A172 (cell line): ENCODE measurements at regions not wholly inside any gene's neighbourhood (a gene's known extent, or its start where the extent isn't known, plus 50 kb on each side); places are given as distances from the start of the nearest gene placed in this dataset.
"Not testable (repeated sequence)": the region's sequence is repeated elsewhere in the genome, so short reads cannot be mapped to it uniquely, and the experiment has no call there.

Source experiments
- DNase-seq: peaks from one replicate; pipeline ENCODE4 v3.0.0-alpha.2; 2015; ENCODE audit warnings: low spot score

DNA sequence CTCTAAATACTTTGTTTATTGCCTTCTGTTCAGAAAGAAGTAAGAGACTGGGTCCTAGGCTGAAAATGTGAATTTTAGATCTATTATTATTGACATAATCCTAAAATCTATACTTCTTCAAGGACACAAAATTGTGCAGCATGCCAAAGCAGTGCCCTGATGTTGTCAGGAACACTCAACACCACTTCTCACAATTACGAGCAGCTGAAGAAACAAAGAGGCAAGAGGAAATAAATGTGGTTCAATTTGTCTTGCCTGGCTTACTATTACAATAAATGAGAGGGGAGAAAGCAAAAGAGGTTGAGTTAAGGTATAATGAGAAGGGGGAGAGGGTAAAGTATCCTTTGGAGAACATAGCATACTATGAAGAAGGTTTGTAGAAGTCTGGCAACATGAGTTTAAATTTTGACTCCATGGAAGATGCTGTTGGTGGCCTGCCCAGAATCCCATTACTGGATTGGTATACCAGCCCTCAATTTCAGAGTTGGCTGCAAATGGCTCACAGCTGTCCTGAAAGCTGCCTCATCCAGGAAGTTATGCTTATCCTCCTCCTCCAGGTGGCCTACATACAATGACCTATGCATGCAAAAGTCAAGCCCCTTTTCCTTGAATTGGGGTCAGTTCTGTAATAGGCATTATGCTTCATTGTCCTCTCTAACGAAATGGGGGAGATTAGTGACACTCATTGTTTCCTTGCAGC, 274.6 kb upstream of the SMIM30 start:
- no peak for DNase-seq

DNA sequence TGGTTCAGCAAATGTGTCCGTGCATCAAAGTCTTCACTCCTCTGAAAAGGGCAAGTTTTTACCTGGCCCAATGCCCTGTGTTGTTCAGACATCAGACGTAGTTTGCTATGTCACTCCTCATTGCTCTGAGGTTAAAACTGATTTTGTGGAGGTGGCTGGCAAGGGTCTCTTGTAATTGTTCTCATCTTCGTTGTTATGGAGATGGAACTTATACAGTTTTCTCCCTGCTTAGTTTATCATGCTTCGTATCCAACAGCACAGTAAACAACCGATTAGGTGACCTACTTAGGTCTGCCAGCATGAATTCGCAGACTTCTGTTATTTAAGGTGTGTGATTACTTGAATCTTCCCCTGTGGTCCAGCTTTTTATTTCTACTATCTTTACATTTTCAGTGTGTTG, 274.1 kb upstream of the SMIM30 start:
- DNase-seq = no peak

DNA sequence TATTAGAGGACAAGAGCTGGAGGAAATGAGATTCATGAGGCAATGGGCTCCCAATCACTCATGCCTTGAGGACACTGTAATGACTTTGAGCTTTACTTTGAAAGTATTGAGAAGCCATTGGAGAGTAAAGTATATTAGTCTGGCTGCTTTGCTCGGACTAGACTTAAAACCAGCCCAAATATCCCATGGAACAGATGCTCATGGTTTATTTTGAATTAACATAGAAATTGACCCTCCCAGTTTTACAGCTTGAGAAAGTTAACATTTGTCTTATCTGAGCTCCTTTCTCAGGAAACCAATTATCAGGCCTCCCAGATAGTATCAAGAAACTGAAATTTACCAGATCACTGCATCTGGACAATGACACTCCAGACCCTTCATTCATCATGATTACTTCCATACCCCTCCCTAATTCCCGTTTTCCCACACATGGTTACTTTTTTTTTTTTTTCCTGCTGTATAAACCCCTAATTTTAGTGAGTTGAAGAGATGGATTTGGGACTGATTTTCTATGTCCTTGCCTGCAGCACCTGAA, 270.8 kb upstream of the SMIM30 start:
- DNase-seq = no peak

DNA sequence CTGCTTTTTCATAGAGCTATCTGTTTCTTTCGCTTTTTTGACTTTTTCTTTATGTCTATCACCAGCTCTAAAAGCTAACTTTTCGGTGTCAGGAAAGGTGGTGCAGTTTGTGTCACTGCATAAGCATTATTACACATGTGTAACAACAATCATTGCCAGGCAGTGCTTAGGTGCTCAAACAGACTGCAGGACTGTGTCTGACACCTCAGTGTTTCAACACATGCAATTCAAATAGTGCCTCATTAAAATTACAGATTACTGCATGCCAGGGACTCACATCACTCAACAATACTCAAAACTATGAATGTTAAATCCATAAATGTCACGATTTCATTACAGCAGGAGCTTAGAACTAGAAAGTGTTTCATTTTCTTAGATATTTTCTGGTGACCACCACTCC, 265.3 kb upstream of the SMIM30 start:
- no peak for DNase-seq

DNA sequence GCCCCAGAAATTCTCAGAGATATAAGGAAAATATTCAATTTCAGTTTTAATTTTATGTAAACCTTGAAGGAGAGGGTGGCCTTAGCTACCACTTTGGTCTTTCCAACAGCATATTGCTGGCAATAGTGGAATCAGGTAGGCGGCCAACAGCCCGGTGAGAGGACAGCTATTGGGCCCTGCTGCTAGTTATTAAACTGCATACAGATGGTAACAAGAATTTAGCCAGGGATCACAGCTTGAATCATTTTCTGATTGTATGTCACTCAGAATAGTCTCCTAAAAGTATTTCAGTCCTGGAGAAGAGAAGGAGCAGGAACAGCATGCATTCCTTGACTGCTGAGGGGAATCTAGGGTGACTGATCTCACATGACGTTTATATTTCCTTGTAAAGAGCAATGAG, 261.4 kb upstream of the SMIM30 start:
- no peak for DNase-seq

DNA sequence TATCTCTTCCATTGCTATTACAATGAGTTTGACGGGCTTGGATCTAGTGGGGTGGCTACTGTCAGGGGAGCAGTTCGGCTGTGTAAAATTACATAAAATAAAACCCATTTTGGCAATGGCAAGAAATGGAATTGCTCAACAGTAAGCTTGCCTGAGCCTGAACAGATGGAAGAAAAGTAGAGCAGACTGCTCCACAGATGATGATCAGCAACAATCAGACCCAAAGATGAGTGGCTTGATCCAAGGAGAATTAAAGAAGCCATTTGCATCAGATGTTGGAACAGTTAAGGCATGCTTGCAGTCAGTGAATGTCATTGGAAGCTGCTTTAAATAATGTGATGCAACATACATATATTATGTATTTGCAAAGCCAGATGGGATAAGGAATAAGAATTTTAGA, 256.6 kb upstream of the SMIM30 start:
- DNase-seq = no peak

DNA sequence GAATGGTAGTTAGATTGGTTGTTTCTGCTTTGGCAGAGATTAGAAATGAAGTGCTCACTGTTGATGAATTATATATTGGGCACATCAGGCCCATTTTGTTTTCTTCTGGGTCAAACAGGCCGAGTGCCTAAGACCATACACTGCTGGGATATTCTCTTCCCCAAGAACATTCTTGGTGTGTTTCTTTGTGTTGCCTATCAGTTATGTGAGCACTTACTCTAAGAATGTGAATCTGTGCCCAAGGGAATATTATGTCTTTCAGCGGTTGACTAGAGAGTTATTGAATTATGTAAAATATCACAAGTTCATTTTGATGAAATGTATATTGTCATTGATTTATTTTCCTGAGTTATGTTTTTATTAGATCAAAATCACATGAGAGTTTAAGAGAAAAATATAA, 255.5 kb upstream of the SMIM30 start:
- no peak for DNase-seq

DNA sequence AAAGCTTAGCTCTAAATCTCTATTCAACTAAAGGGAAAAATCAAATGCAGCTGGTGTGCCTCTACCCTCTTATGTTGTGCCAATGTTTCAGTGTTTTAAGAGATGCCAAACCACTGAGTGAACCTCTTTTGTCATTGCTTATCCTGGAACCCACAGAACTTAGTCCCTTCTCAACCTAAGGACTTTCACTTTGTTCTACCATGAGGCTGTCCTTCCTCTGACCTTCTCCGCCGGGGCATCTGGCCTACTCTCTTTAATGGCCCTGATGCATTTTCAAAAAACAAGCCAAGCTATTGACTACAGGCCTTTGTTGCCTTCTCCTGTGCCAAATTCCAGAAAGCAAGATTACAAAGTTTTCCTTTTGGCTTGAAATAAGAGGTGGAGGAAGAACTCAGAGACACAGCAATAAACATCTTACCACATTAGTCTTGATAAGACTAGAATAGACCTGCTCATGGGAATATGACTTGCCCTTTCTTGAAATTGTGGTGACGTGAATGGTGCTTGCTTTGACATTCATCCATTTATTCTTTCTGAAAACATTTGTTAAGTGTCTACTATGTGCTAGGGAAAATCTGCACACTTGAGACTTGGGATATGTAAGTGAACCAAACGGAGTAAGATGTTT, 253.2 kb upstream of the SMIM30 start:
- no peak for DNase-seq

DNA sequence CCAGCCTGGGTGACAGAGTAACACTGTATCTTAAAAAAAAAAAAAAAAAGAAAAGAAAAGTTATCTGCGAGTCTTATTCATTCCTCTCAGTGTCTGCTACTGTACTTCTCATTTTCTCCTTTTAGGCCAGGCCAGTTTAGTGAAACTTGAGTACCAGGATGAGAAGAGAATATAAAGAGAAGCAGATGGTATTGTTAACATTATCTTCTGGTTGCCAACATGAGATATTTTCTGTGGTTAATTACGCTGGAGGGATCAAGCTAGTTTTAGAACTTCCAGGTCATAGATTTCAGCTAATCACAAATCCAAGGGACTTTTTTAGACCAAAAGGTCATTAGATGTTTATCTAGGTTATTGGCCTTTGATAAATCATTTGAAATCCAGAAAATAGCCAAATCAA, 252.6 kb upstream of the SMIM30 start:
- DNase-seq = no peak

DNA sequence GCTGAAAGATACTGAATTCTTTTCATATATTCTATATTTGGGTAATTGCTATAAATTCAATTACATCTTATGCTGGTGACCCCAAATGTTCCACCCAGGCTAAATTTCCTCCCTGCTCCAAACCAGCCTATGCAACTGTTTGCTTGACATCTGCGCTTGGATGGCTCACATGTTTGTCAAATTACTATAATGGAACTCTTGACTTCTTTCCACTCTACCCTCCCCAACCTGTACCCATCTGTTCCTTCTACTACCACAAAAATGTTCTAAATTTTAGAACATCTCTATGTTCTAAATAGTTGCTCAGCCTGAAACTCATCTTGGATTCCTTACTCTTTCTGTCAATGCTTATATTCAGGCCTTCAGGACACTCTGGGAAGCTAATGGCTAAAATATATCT, 249.9 kb upstream of the SMIM30 start:
- no peak for DNase-seq

DNA sequence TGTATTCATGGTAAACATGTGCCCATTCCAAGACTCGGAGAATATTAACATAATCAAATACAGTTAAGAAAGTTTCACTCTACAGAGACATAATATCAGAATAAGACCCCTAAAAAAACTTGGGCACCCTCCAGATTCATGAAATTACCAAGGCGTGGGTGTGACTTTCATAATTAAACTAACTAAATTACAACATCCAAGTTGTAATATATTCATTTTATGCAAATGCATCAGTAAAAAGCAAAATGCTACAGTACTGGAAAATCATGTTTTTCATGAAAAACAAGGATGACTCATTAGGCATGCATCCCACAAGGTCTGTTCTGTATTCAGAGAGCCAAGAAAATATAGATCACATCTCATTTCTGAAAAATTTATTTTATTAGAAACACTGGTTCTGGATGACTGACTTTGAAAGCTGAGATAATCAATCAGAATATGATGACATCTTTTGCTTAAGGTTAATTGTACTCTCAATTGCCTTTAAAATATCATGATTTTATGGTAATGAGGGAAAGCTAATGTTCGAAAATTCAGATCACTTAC, 248.8 kb upstream of the SMIM30 start:
- no peak for DNase-seq

DNA sequence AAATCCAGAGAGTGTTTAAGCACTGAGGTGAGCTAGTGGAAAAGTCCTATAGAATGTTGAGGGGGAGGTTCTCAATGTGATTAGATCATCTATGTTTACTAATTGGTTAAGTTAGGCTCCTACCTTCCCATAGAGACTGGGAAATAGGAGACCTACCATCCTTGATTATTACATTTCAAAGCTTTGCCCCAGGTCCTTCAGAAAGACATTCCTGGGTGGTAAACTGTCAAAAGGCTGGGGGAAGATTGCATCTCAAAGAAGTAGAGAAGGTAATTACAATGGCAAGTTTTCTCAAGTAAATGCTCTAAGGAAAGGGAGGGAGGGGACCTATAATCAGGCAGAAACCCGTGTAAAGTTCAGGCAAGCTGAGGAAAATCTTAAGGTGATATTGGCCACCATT, 247.8 kb upstream of the SMIM30 start:
- no peak for DNase-seq

DNA sequence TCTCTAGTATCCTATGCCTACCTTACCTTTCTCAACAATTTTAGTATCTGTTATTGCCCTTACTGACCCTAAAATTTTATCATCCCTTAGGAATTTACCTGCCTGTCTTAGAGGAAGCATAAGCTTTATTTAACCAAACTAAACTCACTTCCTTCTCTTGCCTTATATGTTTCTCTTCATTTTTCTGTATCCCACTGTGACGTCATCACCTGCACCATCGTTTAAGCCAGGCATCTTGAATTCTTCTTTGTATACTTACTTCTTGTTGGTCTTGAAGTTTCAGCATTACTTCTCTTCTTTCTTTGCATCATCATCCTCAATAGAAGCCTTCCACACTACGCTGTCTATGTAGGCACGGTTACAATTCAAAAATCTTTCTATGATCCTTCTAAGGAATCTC, 231.0 kb upstream of the SMIM30 start:
- no peak for DNase-seq

DNA sequence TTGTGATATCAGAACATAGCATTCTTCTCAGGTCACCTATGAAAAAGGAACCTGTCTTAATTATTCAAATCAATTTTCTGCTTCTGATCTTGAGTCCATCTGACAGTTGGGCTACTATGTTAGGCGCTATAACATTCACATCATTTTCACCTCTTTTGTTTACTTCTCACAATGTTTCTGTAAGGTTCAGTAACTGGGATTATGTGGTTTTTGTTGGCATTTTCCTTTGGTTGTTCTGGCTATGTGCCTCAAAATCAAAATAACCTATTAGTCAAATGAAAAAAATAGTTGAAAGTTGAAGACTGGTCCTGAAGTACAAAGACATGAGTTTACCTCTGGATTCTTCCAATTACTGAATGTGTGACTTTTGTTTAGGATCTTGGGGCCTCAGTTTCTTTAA, 221.3 kb upstream of the SMIM30 start:
- no peak for DNase-seq

DNA sequence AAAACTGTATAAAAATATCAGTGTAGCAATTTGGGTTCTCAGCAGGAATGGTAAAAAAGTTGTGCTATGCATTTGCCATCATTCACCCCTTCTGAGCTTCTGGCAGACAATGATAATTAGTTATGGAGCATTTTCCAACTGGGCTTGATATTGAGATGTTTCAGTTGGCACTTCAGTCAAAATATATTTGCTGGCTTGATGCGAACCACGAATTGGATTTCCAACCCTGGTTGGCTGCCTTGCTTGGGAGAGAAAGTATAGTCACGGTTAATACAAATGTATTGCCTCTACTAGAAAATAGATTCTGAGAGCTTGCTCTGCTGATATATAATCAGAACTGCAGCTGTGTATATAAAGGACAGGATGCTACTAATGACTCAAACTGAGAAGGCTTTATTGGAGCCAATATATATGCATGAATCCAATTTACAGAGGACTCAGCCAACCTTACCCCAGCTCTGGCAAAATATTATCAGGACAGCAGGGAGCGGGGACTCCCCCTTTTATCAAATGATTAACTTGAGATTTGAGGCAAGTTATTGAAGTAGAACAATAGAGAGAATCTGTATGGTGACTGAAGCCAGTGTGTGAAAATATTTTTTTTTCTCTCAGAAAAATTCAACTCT, 219.8 kb upstream of the SMIM30 start:
- DNase-seq = no peak

DNA sequence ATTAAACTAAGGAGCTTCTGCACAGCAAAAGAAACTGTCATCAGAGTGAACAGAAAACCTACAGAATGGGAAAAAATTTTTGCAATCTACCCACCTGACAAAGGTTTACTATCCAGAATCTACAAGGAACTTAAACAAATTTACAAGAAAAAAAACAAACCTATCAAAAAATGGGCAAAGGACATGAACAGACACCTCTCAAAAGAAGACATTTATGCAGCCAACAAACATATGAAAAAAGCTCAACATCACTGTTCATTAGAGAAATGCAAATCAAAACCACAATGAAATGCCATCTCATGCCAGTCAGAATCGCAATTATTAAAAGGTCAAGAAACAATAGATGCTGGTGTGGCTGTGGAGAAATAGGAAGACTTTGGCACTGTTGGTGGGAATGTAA, 218.5 kb upstream of the SMIM30 start:
- not testable (repeated sequence) for DNase-seq

DNA sequence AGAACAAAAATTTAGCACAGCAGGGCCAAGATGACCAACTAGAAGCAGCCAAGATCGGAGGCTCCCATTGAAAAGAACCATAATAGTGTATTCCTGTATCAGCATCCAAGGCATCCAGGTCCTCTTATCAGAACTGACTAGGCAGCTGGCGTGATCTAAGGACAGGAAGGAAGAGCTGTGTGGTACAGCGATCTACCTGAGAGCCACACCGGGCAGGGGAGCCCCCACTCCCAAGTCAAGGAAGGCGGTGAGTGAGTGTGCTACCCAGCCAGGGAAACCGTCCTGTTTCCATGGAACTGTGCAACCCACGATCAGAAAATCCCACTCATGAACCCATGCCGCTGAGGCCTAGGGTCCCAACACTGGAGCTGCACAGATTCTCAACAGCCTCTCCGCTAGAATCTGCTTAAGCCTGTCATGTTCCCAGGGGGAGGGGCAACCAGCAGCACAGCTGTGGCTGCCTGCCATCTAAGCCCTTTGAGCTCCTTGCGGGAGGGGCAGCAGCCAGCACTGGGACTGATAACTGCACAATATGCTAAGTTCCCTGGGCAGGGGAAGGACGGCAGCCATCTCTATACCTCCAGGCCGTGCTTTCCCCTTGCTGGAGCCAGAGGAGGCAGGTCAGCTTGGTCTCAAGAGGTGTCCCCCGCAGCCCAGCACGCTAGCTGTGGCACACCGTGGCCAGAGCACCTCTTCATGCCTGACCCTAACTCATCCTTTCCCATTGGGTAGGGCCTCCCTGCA, 213.0 kb upstream of the SMIM30 start:
- DNase-seq = no peak

DNA sequence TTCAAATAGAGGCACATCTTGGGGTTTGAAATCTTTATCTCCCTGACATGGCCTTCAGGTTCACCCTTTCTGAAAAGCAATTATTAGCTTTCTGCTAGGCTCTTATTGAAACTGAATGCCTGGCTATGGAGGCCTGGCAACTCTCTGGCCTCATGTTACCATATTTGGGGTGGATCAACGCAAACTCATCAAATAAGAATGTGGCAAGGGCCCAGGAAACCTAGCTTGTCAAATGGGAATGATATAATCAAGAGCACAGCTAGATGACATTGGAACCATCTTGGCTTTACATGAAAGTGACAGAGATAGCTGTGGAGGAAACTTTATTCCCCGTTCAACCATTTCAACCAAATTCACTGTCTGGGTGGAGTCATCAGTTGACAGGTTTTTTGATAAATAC, 202.8 kb upstream of the SMIM30 start:
- peak; percentile 33 for DNase-seq

DNA sequence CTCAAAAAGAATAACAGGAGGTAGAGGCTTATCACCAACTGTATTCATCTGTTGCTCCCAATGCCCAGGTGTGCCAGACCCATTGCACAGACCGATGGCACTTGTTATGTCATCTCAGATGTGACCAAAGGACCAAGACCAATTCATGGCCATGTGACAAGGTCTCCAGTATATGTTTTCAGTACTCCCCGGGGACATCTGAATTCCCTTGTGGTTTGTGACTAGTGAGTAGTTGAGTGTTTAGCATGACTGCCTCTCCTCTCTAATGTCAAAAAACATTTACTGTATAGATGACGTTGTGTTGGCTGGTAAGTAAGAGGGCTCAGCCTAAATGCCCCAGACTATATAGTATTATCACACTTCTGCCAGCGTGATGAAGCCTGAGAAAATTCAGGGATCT, 202.1 kb upstream of the SMIM30 start:
- DNase-seq = no peak

DNA sequence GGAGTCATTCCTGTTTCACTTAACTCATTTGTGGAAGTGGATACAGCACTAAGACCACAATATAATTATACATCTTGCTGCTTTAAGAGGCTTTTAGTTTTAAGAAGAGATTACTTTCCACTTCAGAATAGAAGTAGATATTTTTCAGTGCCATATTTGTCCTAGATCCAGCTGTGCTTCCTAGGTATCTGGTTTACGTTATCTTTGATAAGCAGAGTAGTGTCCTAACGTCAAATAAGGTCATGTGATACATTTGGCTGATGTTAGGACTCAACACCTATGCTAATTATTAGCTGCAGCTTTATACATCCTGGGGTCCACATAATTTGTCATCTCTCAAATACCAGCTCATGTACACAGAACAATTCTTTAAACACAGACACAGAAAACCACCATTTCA, 196.2 kb upstream of the SMIM30 start:
- no peak for DNase-seq

DNA sequence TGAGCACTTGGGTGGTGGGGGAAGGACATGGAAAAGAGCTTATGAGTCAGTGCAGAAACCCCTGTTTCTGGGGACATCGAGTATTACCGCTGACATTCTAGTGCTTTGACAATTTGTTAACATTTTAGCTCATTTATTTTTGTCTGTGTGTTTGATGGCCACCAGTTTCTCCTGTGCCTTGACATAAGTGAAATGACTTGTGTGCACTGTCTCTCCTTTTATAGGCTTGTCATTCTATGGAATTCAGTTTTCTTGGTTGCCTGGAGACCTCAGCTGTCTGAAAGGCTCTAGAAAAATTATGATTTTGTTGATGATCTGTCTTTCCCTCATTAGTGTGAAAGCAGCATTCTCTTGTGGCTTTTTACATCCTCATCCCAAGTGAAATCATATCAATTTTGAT, 190.0 kb upstream of the SMIM30 start:
- no peak for DNase-seq

DNA sequence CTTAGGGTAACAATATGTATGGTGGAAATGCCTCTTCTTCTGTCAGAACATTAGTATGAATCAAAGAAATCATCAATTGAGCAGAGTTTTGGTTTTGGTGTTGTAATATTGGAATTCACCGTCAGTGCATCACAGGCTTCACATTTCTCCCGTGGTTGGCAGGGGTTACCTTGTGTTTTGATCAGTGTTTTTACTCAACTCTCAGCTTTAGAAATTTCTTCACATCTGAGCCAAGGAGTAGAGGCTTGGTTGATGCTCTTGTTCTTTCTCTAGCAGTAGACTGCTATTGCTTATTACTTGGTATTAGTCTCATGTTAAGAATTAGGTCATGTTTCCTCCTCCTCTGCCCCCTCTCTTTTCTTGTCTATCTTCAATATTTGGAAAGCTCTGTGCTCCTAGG, 188.8 kb upstream of the SMIM30 start:
- DNase-seq = no peak
